AG04449 (cell line): ENCODE measurements at regions not wholly inside any gene's neighbourhood (a gene's known extent, or its start where the extent isn't known, plus 50 kb on each side); places are given as distances from the start of the nearest gene placed in this dataset.

Source experiments
- CTCF ChIA-PET: fragments of 350-600 bp; formaldehyde crosslinking; extraction: SDS; loops from one replicate; lab custom pipeline; 2021; ENCODE audit warnings: antibody characterized with exemption; lab: Yijun Ruan, JAX
- POLR2A ChIA-PET: fragments of 400-600, 350-600 bp; formaldehyde crosslinking; extraction: SDS; loops from one replicate; lab custom pipeline; 2020; ENCODE audit warnings: antibody characterized with exemption, inconsistent platforms; lab: Yijun Ruan, JAX
- DNase-seq: peaks from one replicate; pipeline ENCODE4 v3.0.0-alpha.2; 2010; ENCODE audit warnings: low read depth, low spot score
- H3K4me3 ChIP-seq: 2 replicates; pipeline ENCODE4 v1.5.1; 2011; ENCODE audit warnings: low read depth, mild to moderate bottlenecking, control low read depth, low read length
- TF ChIP-seq, protein P1 (sequence below): IDR thresholded peaks from one replicate; pipeline ENCODE4 v1.5.1; 2011; ENCODE audit warnings: mild to moderate bottlenecking, moderate library complexity, low read length, control low read depth, inconsistent platforms; ENCODE audit not compliant: insufficient read depth; ENCODE audit errors: missing control alignments

DNA sequence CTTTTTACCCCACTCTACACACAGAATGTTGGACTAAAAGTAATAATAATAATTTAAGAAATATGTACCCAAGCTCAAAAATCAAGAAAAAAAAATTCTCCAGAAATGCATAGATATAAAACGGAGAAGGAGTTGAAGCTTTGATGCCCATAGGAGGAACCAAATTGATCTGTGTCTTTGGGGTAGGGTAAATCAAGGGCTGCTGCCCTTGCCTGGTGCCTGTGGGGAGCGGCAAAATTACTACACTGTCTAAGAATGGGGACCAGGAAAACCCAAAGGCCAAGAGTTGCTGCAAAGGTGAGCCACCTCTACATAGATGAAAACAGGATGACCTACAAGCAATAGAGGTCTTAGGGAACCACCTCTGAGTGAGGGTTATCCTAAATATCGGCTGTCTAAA lies 56.0 kb upstream of the SPPL2A start:
- ChIA-PET POLR2A (no interaction called here), CTCF (no interaction called here)
- TF ChIP-seq, protein P1, sequence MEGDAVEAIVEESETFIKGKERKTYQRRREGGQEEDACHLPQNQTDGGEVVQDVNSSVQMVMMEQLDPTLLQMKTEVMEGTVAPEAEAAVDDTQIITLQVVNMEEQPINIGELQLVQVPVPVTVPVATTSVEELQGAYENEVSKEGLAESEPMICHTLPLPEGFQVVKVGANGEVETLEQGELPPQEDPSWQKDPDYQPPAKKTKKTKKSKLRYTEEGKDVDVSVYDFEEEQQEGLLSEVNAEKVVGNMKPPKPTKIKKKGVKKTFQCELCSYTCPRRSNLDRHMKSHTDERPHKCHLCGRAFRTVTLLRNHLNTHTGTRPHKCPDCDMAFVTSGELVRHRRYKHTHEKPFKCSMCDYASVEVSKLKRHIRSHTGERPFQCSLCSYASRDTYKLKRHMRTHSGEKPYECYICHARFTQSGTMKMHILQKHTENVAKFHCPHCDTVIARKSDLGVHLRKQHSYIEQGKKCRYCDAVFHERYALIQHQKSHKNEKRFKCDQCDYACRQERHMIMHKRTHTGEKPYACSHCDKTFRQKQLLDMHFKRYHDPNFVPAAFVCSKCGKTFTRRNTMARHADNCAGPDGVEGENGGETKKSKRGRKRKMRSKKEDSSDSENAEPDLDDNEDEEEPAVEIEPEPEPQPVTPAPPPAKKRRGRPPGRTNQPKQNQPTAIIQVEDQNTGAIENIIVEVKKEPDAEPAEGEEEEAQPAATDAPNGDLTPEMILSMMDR: no peak
- H3K4me3 ChIP-seq: no peak overlapping the region
- DNase-seq: no peak

DNA sequence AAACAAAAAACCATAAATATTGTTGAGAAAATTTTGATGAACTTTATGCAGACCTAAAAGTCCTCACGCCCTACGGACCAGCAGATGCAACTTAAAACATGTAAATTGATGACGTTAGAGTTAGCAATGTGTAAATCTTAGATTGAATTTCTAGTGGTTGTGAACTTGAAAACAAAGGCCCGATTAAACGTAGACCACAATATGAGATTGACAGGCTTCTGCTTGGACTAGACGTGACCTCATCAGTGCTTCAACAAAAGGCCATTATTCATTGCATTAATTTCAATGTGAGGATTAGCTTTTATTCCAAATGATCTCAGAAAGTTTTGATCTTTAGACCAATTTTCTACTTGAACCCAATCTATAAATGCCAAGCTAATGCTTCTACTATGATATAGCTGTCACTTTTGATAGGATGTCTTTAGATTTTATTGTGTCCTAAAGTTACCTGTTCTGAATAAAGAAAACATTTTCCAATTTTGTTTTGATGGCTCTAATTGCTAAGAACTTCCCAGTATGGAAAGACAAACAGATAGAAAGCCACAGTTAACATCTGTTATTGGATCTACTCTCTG lies 55.4 kb upstream of the SPPL2A start:
- POLR2A ChIA-PET: no interaction called here
- TF ChIP-seq, protein P1: no peak
- CTCF ChIA-PET: no interaction called here

DNA sequence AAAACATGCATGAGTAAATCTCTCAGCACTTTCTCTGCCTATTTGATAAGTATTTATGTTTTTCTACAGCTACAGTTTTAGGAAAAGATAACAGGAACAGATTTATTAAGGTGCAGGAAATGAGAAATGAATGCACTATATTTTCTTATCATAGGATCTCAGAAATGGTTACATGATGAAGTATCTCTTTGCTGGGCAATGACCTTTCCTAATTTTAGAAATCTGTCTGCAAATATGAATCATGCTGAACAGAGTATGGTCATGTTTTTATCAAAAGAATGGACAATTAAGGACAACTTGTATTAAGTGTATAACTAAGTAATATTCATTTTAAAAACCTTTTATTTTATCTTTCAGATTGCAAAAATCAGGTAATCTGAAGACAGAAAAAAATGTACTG lies 53.8 kb upstream of the SPPL2A start:
- ChIA-PET POLR2A (no interaction called here), CTCF (no interaction called here)
- H3K4me3 ChIP-seq: no peak overlapping the region
- TF ChIP-seq, protein P1: no peak
- DNase-seq: no peak

More for the DNA sequence above, 55.4 kb upstream of the SPPL2A start:
- no peak for DNase-seq
- no peak overlapping the region for H3K4me3 ChIP-seq

DNA sequence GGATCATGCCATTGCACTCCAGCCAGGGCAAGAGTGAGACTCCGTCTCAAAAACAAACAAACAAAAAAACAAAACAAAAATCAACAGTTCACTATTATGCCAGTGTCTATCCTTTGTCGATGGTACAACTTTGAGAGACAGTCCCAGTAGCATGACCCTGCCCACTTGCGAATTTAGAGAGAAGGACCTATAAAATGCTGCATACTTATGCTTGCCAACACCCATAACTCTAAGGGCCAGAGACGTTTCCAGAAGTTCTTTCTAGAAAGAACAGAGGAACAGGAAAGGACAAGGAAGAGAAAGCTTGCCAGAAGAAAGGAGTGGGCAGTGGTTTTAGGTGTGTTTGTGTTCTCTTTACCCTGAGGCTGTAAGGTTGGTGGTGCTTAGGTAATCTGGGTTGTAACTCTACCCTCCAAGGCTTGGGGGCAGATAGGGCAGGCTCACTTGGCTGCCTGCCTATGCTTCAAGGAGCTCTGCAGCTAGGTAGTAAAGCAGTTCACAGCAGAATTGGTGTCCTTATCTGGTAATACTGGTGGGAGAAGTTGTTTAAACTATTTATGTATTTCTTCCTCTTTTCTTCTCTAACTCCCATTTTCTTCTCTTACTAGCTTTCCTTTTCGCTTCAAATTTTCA lies 50.6 kb upstream of the SPPL2A start:
- no peak overlapping the region for H3K4me3 ChIP-seq
- TF ChIP-seq, protein P1: no peak
- CTCF ChIA-PET: no interaction called here
- POLR2A ChIA-PET: interaction anchor here (0.8 kb wide), 1 partner anchor 9 kb away, joined by 3 read pairs; no protein-coding TSS in a partner anchor
- DNase-seq: no peak
